GM21360 (cell line): ENCODE measurements at regions not wholly inside any gene's neighbourhood (a gene's known extent, or its start where the extent isn't known, plus 50 kb on each side); places are given as distances from the start of the nearest gene placed in this dataset.
"Not testable (repeated sequence)": the region's sequence is repeated elsewhere in the genome, so short reads cannot be mapped to it uniquely, and the experiment has no call there.

Experiments used
- ATAC-seq: cut with Tn5 transposase; IDR thresholded peaks from one replicate; pipeline ENCODE4 v1.9.1; 2021; ENCODE audit warnings: mild to moderate bottlenecking, moderate library complexity; ENCODE audit not compliant: unreplicated experiment

DNA sequence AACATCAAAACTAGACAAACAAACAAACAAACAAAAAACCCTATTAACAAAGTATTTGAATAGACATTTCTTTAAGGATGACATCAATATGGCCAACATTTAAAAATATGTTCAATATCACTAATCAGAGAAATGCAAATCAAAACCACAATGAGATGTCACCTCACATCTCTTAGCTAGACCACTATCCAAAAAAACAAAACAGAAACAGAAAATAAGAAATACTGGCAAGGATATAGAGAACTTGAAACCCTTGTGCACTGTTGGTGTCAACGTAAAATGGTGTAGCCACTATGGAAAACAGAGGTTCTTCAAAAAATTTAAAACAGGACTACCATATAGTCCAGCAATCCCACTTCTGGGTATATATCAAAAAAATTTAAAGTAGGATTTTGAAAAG lies 308.2 kb downstream of the SPATA31A1 start:
- peak; percentile 75 for ATAC-seq

DNA sequence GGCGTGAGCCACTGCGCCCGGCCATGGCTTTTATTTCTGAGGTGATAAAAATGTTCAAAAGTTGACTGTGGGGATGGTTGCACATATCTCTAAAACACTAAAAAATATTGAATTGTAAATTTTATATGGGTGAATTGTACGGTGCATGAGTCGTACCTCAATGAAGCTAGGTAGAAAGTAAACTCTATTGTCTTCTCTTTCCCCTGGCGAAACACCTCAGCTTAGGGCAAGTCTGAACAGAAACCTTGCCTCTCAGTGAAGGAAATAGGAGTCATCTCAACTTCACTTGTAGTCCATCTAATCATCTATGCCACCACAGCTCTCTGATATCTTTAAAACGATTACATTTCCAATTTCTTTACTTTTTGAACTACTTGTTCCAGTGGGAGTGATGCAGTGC lies 309.6 kb downstream of the SPATA31A1 start:
- not testable (repeated sequence) for ATAC-seq

DNA sequence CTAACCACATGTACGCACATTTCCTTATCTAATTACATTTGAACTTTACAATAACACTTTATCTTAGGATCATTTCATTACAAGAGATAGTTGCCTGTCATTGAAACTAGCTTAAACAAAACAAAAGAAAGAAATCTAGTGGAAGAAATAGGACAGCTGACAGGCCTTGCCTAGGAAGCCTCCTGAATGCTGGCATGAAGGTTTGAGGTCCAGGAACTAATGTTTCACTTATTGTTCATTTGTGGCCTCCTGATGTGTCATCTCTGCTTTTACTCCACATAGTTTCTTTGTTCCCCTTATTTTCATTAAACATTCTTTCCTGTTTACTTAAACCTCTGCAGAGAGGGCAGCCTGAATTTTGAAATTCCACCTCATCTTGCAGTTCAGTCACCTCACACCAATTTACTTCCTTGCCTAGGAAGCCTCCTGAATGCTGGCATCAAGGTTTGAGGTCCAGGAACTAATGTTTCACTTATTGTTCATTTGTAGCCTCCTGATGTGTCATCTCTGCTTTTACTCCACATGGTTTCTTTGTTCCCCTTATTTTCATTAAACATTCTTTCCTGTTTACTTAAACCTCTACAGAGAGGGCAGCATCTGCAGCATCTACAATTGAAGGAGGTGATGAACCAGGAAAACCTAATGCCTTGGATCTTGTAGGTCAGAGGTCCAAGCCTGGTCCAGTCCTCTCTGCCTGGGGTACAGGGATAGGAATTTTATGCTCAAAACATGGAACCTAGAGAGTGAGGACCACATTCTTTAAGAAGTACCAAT lies 319.2 kb downstream of the SPATA31A1 start:
- ATAC-seq: not testable (repeated sequence)

DNA sequence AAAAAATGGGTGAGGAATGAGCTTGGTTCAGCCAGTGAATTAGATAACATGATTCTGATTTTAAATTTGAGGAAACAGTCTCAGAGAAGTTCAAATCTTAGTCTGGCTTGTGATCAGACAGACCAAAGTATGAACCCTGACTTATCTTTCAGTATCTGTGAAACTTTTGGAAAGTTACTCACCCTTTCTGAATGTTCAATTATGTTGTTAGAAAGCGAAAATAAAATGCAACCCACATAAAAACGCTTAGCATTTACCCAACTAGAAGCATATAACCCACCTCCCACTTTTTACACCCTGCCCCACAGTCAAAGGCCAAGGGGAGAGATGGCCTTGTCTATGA lies 319.7 kb downstream of the SPATA31A1 start:
- not testable (repeated sequence) for ATAC-seq

DNA sequence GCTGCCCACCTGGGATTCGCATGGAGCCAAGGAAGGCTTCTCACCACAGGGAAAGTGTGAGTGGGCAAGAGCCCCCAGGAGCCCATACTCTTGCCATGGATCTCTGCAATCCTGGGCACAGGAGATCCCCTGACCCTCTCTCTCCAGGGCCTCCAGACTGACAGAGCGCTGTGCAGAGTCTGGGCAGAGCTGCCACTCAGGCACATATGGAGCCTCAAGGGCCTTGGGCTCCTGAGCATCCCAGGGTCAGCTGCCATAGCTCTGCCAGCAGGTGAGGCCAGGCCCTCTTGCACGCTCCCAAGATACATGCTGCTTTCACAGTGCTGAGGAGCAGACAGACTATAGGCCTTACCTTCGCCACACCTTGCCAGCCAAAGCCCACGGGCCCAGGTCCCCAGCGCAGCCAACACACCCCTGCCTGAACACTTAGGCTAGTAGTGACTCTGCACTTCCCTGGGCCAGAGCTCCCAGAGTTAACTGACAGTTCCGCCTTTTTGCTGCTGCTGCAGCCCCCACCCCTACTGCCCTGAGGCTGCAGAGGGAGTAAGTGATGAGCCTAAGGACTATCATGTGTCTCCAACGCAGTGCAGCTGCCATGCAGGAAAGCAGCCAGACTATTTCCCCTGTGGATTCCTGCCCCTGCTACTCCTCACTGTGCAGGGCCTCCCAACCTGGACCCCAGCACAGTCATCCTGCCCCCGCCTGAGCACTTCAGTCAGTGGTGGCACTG lies 323.2 kb downstream of the SPATA31A1 start:
- ATAC-seq: not testable (repeated sequence)

DNA sequence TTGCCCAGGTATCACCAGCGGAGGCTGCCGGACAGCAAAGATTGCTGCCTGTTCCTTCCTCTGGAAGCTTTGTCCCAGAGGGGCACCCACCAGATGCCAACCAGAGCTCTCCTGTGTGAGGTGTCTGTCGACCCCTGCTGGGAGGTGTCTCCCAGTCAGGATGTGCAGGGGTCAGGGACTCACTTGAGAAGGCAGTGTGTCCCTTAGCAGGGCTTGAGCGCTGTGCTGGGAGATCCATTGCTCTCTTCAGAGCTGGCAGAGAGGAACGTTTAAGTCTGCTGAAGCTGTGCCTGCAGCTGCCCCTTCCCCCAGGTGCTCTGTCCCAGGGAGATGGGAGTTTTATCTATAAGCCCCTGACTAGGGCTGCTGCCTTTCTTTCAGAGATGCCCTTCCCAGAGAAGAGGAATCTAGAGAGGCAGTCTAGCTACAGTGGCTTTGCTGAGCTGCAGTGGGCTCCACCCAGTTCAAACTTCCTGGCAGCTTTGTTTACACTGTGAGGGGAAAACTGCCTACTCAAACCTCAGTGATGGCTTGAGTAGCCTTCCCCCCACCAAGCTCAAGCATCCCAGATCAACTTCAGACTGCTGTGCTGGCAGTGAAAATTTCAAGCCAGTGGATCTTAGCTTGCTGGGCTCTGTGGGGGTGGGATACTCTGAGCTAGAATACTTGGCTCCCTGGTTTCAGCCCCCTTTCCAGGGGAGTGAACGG lies 325.4 kb downstream of the SPATA31A1 start:
- ATAC-seq: not testable (repeated sequence)

DNA sequence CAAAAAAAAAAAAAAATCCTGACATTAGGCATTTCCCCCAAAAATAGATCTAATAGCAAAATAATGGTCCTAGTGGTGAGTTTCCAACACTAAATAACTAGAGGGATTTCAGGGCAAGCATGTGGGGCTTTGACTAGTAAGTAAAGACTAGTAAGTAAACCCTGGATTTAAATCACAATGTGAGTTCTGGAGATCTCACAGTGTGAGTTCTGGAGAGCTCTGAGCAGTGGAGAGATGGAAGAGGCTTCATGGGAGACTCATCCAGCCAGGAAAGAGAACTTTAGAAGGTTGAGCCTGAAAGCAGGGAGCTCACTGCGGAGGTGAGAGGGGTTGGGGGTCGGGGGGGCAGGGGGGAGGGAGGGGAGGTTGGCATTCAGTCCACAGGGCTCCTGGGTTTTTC lies 373.4 kb downstream of the SPATA31A1 start:
- not testable (repeated sequence) for ATAC-seq

DNA sequence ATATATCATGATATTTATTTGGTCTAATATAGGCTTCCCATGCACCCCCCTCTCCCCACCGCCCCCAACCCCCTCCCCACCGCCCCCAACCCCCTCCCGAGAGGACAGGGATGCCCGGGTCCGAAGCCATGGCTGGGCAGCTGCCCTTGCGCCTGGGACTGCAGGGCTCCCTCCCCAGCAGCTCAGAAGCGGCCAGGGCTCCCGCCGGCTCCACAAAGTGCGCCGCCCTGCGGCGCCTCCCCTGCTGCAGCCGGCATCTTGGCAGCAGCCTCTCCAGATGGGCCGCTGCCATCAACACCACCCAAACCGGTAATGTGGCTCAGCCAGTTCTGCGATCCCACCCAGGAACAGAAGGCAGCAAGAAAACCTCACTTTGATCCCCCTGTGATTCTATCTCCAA lies 389.4 kb downstream of the SPATA31A1 start:
- ATAC-seq: not testable (repeated sequence)

DNA sequence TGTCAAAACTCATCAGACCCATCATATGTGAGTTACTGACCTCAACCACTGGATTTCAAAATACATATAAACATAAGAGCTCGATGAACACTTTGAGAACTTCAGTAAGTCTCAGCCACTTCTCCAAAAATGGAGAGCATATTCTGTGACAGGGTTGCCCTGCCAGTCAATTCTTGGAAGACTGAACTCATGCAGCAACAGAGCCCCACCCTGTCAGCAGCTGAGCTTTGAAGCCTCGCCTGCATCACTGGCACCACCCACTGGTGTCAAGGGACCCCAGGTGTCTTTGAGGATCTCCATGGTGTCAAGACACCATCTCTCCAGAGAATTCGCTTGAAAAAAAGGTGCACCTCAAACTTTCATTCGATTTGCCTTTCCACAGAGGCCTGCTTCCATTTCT lies 420.1 kb downstream of the SPATA31A1 start:
- ATAC-seq: not testable (repeated sequence)

DNA sequence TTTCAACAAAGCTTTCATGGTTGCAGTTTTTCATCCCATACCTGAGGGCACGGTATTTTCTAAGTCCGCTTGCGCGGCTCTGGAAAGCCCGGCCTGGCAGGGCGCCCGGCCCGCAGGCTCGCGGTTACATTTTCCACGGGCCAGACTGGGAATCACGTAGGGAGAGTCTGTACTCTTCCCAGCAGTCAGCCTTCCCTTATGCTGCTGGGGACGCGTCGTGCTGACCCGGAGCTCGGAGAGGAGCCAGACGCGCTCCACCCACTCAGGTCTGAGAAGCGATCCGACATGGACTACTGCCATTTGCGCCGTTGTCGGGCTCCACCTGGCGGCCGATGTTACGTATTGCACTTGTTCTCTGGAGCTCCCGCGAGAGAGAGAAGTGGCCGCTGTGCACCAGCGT lies 435.9 kb downstream of the SPATA31A1 start:
- peak; percentile 100 for ATAC-seq

DNA sequence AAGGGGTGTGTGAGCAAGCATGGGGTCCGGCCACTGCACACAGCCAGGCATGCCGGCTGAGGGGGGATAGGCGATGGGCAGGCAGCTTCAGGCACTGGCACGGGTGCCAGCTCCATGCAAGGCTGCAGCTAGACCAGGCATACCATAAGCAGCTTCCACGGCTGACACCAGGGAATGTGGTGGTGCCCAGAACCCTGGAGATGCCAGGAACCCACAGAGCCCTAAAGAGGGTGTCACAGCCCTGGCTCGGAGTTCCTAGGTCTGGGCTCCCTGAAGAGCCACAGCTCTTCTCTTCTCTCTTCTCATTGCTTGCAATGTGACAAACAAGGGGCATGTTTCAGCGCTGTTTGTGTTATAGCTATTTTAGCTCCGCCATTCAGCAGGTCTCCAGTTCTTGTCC lies 442.5 kb downstream of the SPATA31A1 start:
- not testable (repeated sequence) for ATAC-seq

DNA sequence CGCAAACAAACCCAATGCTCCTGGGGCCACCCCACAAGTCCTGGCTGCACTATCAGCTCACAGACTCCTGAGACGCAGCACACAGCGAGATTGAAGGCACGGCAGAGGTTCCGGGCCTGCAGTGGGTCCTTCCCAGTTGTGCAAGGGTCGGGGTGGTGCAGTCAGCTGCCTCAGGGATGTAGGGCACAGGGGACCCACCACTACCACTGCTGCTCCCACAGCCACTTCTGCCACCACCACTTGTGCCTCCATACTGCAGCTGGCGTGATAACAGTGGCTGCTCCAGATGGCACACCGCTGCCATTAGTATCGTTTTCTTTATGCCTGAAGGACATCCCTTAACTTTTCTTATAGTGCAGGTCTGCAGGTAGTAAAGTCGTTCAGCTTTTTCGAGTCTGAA lies 443.8 kb downstream of the SPATA31A1 start:
- ATAC-seq: not testable (repeated sequence)

DNA sequence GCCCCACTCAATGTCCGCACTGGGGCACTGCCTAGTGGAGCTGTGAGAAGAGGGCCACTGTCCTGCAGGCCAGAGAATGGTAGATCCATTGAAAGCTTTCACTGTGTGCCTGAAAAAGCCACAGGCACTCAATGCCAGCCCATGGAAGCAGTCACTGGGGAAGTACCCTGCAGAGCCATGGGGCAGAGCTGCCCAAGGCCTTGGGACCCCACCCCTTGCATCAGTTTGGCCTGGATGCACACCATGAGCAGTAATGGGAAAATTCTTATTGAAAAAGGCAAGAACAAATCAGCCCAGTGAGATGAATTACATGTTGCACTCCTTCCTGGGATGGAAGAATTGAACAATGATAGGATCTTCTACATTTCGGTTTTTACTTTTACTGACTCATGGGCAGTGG lies 447.1 kb downstream of the SPATA31A1 start:
- ATAC-seq: not testable (repeated sequence)

DNA sequence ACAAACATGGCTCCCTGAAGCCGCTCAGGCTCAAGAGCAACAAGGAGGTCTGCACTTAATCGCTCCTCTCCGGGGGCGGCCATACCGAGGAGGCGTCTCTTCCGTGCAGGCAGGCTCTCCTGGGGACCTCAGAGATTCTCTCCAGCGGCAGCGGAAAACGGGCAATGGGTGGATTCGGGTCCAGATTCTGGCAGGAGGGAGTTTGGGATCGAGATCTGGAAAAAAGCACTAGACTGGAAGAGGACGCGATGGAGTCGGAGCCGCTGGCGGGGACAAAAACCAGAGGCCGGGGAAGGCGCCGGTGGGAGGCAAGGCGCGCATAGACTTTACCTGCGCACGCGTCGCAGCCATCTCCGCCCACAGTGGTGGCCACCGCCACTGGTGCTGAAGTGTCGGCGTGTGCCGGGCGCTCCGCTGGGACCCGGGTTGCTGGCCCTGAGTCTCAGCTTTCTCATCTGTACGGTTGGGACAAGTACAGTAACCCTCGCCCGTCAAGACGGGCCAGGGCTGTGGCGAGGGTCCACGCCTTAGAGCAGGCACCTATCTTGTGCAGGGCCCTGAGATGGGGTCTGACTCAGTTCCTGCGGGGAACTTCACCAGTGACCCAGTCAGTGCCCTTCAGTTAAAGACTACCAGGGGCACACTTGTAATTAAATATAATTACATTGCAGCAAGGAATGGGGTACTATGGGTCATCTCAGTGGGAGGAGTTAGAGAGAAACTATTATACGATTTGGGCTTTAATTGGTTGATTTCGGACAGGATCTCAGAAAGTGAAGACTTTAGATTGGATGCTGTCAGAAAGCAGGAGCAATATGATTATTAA lies 454.1 kb downstream of the SPATA31A1 start:
- ATAC-seq: peak; percentile 99

DNA sequence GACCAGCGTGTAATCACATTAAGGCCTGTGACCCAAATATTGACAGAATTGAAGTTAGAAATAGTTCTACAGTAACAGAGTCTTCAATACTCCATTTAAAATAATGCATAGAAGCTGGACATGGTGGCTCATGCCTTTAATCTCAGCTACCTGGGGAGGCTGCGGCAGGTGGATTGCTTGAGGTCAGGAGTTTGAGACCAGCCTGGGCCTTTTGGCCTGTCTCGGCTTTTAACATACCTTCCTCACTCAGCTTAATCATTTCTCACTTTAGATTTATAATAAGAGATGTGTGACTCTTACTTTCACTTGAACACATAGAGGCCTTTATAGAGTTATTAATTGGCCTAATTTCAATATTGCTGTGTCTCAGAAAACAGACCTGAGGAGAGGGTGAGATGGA lies 454.9 kb downstream of the SPATA31A1 start:
- not testable (repeated sequence) for ATAC-seq

DNA sequence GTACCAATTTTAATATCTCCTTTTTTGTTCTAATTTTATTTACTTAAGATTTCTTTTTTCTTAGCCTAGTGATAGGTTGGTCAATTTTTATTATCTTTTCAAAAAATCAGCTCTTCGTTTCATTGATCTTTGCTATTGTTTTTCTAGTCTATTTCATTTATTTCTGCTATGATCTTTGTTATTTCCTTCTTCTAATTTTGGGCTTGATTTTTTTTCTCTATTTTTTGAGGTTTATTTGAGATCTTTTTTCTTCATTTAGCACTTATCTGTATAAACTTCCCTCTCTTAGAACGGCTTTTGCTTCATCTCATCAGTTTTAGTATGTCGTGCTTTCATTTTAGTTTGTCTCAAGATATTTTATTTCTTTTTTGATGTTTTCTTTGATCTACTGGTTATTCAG lies 456.1 kb downstream of the SPATA31A1 start:
- ATAC-seq: not testable (repeated sequence)

DNA sequence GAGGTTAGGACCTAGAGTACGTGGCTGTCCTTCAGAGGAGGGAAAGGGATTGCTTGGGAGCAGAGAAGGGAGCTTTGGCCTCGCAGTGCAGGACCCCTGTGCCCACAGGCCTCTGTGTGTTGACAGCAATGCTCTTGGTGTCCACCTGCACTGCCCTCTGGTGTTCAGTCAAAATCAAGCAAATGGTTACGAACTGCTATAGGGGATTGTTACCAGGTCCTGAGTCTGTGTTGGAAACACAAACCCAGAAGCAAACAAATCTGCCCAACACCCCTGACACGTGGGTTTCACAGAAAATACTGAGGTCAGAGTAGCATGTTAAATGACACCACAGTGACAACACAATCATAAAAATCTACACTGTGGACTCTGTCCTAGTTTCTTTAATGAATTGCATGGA lies 473.0 kb downstream of the SPATA31A1 start:
- not testable (repeated sequence) for ATAC-seq
